Amygdala (tissue), 56 donors: ENCODE measurements at regions not wholly inside any gene's neighbourhood (a gene's known extent, or its start where the extent isn't known, plus 50 kb on each side); places are given as distances from the start of the nearest gene placed in this dataset.
A peak's percentile ranks its signal among the peaks of the same experiment; 100 is the strongest.
"Not testable (repeated sequence)": the region's sequence is repeated elsewhere in the genome, so short reads cannot be mapped to it uniquely, and the experiment has no call there.

ENCODE experiments used
- DNase-seq, 56 donors: peaks; one replicate each; lab custom pipeline; 2025; lab: John Stamatoyannopoulos, UW

GRCh38 chrX:55142206-55142918 lies 53.5 kb downstream of the PAGE2 start:
- no peak for DNase-seq

GRCh38 chrX:55142919-55143310 lies 54.1 kb downstream of the PAGE2 start:
- no peak for DNase-seq

GRCh38 chrX:55143621-55144020 lies 54.8 kb downstream of the PAGE2 start:
- DNase-seq = no peak

- DNase-seq = no peak
Observed at GRCh38 chrX:55144697-55145096, 55.9 kb downstream of the PAGE2 start.

GRCh38 chrX:55149242-55149641 lies 60.4 kb downstream of the PAGE2 start:
- no peak for DNase-seq

- DNase-seq = no peak
Observed at GRCh38 chrX:55151199-55151598, 62.4 kb downstream of the PAGE2 start.

GRCh38 chrX:55159551-55159950 lies 60.6 kb upstream of the PAGE5 start:
- DNase-seq = no peak

- DNase-seq = peak; percentile 31 to 93 (median 80)
Observed at GRCh38 chrX:55160685-55161552, 59.2 kb upstream of the PAGE5 start.

- DNase-seq = peak in 4 of 56 donors; percentile 8 to 37 (median 14)
Observed at GRCh38 chrX:55161581-55161980, 58.6 kb upstream of the PAGE5 start.

GRCh38 chrX:55163171-55163570 lies 57.0 kb upstream of the PAGE5 start:
- DNase-seq = no peak

GRCh38 chrX:55165026-55165425 lies 55.1 kb upstream of the PAGE5 start:
- not testable (repeated sequence) for DNase-seq

GRCh38 chrX:55167124-55167803 lies 52.9 kb upstream of the PAGE5 start:
- no peak for DNase-seq

- DNase-seq = no peak
Observed at GRCh38 chrX:55167901-55168300, 52.2 kb upstream of the PAGE5 start.

- no peak for DNase-seq
Observed at GRCh38 chrX:55169782-55170181, 50.4 kb upstream of the PAGE5 start.
